Bronchial epithelial cell (primary cell): ENCODE measurements at regions not wholly inside any gene's neighbourhood (a gene's known extent, or its start where the extent isn't known, plus 50 kb on each side); places are given as distances from the start of the nearest gene placed in this dataset.

Experiments
- DNase-seq: peaks from one replicate; pipeline ENCODE4 v3.0.0-alpha.2; 2010; ENCODE audit warnings: low read depth
- FAIRE-seq: peaks from 2 replicates; lab custom pipeline; 2011; peaks lifted over from hg19 to GRCh38; lab: Jason Lieb, UNC
- H3K27me3 ChIP-seq: 2 replicates; pipeline ENCODE4 v1.5.1; 2011; ENCODE audit warnings: low read length; ENCODE audit not compliant: control insufficient read depth, insufficient read depth
- H3K36me3 ChIP-seq: 2 replicates; pipeline ENCODE4 v1.5.1; 2011; ENCODE audit warnings: low read length; ENCODE audit not compliant: control insufficient read depth, insufficient read depth
- H3K4me3 ChIP-seq: 2 replicates; pipeline ENCODE4 v1.5.1; 2011; ENCODE audit warnings: mild to moderate bottlenecking, low read depth, low read length, control low read depth
- CTCF ChIP-seq: IDR thresholded peaks from 2 replicates; pipeline ENCODE4 v1.5.1; 2011; ENCODE audit warnings: mild to moderate bottlenecking, moderate library complexity, low read length, control low read depth, inconsistent platforms; ENCODE audit not compliant: insufficient read depth, severe bottlenecking

GRCh38 chr3:78201091-78201490 is 1161.2 kb downstream of the ROBO2 start:
- Histone ChIP-seq H3K27me3 (no peaks in the 10 kb centered on the region), H3K4me3 (no peak overlapping the region), H3K36me3 (no peaks in the 10 kb centered on the region)
- peak; percentile 12 for DNase-seq
- no peak for TF ChIP-seq CTCF
- no peak for FAIRE-seq

- peak; percentile 45 for DNase-seq
- H3K36me3 ChIP-seq: no peaks in the 10 kb centered on the region
- no peak overlapping the region for H3K4me3 ChIP-seq
- TF ChIP-seq CTCF: no peak
- no peak for FAIRE-seq
- no peaks in the 10 kb centered on the region for H3K27me3 ChIP-seq
These were observed 1165.1 kb downstream of the ROBO2 start for GRCh38 chr3:78204977-78205376.

GRCh38 chr3:78221300-78221699 is 1181.4 kb downstream of the ROBO2 start:
- no peaks in the 10 kb centered on the region for H3K27me3 ChIP-seq
- FAIRE-seq: no peak
- no peak for DNase-seq
- TF ChIP-seq CTCF: peak; percentile 1
- no peak overlapping the region for H3K4me3 ChIP-seq
- no peaks in the 10 kb centered on the region for H3K36me3 ChIP-seq

GRCh38 chr3:78221796-78222195 is 1181.9 kb downstream of the ROBO2 start:
- FAIRE-seq: no peak
- peak; percentile 5 for DNase-seq

GRCh38 chr3:78235841-78236240 is 1195.9 kb downstream of the ROBO2 start:
- no peak for FAIRE-seq
- H3K4me3 ChIP-seq: no peak overlapping the region

More at GRCh38 chr3:78221796-78222195, 1181.9 kb downstream of the ROBO2 start:
- Histone ChIP-seq H3K27me3 (no peaks in the 10 kb centered on the region), H3K36me3 (no peaks in the 10 kb centered on the region), H3K4me3 (no peak overlapping the region)
- TF ChIP-seq CTCF: no peak

More at GRCh38 chr3:78235841-78236240, 1195.9 kb downstream of the ROBO2 start:
- H3K27me3 ChIP-seq: no peaks in the 10 kb centered on the region
- DNase-seq: no peak
- H3K36me3 ChIP-seq: no peaks in the 10 kb centered on the region
- TF ChIP-seq CTCF: no peak
